Suppressor macrophage treated with lipopolysaccharide for 4 hours (primary cell): ENCODE measurements at regions not wholly inside any gene's neighbourhood (a gene's known extent, or its start where the extent isn't known, plus 50 kb on each side); places are given as distances from the start of the nearest gene placed in this dataset.
"Not testable (repeated sequence)": the region's sequence is repeated elsewhere in the genome, so short reads cannot be mapped to it uniquely, and the experiment has no call there.

ENCODE experiments used
- DNase-seq: peaks from one replicate; pipeline ENCODE4 v3.0.0-alpha.2; 2020

DNA sequence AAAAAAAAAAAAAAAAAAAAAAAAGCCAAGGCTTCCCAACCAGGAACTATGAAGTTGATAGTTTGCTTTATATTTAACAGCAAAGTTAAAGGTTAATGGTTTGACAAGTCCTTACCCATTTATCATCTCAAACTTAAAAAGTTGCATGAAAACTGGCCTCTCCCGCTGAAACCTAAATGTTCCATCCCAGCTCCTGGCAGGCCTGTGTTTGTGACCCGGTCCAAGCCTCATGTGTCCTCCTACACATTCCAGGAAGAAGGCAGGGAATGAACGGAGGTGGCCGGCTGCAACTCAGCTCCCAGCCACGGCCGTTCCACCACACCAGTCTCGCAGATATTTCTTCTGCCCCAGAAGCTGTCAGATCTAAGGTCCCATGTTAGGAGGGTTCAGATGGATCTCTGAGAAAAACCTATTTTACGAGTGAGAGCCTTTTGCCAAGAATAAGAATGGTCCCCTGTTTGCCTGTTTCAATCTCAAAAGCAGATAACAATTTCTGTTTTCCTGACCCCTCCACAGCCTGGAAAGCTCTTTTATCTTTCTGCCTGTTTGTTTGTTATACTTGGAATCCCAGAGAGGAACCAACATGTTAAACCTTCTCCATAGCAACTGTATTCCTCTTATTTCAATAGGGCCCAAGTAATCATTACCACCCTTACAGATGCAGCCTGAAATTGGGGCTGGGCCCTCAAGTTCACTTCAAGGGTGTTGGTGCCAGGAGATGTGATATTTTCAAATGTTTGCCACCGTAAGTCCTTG is 56.5 kb downstream of the KCTD12 start:
- DNase-seq = no peak

GRCh38 chr13:76828316-76828741 is 57.9 kb downstream of the KCTD12 start:
- peak; percentile 60 for DNase-seq

GRCh38 chr13:76826527-76826926 is 59.7 kb downstream of the KCTD12 start:
- DNase-seq = no peak

DNA sequence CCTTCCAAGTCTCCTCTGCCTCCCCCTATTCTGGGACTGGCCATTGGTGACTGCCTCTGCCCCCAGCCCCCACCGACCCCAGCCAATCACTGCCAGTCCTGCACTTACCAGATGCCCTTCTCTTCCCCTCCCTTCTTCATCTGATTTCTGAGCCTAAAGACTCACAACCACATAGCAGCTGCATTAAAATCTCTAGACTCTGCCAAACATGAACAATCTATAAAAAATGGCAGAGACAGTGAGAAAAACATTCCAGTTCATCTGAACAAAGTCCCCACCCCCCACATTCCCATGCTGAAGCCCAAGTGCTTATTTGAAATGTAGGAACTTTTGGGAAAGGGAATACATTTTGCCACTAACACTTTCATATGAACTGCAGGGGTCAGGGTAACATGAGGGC is 60.8 kb downstream of the KCTD12 start:
- DNase-seq = no peak

DNA sequence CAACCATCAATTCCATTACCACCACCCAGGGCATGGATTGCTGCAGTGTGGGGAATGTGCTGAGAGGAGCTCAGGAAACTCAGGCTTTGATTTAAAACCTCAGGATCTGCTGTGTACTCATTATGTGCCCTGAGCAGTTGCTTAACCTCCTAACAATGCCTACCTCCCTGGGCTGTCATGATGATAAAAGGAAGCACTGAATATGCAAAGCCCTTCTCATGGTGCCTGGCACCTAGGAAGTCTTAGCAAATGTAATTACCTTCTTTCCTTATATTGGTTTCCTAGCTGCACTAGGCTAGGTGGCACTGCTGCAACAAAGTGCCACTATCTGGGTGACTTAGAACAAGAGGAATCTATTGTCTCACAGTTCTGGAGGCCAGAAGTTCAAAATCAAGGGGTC is 62.2 kb downstream of the KCTD12 start:
- no peak for DNase-seq

- peak; percentile 55 for DNase-seq
These were observed 63.4 kb downstream of the KCTD12 start for GRCh38 chr13:76822698-76823267.

GRCh38 chr13:76821222-76821621 is 65.0 kb downstream of the KCTD12 start:
- not testable (repeated sequence) for DNase-seq

DNA sequence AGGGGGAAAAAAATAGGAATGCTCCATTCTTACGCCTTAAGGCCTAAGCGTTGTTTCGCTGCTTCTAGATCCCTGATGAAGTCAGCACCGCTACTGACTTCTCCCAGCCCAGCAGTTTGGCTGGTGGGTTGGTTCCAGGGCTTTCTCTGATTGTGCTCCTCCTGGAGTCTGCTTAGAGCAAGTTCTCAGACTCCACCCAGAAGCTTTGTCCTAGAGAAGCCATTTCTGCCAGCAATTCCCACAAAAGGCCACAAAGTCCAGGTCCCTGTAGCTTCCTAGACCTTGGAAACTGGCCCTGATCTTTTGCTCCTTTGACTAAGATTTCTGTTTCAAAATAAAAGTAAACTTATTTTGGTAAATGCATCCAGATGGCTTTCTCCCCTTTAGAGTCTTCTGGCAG is 65.4 kb downstream of the KCTD12 start:
- no peak for DNase-seq

GRCh38 chr13:76816394-76816793 is 69.8 kb downstream of the KCTD12 start:
- DNase-seq = no peak

- no peak for DNase-seq
These were observed 70.9 kb downstream of the KCTD12 start for GRCh38 chr13:76815344-76815743.

GRCh38 chr13:76813891-76814290 is 72.3 kb downstream of the KCTD12 start:
- no peak for DNase-seq

DNA sequence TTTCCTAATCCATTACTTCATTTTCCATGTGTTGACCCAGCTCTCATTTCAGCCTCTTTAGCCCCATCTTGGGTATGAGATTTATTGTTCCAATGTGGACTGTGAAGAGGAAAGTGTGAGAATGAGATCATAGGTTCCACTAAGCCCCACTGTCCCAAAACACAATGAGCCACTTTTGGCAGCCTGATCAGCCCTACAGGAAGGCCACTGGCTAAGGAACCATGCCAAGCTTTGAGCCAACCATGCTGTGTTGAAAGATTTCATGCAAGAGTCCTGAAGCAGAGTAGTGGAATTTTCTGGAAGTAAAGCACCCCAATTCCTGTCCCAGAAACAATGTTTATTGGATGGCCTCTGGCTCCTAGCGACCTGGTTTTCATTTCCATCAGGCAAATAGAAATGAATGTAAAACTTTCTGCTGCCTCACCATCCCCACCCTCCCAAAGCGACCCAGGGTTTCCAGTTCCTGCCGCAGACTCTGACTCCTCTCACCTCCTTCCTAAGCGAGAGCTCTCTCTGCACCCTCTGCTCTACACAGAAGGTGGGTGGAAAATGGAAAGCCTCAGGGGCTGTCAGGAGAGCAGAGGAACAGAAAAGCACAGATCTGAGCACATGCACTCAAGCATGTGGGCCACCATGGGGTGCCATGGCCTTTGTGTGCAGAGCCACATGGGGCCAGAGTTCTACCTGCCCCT is 73.1 kb downstream of the KCTD12 start:
- no peak for DNase-seq

DNA sequence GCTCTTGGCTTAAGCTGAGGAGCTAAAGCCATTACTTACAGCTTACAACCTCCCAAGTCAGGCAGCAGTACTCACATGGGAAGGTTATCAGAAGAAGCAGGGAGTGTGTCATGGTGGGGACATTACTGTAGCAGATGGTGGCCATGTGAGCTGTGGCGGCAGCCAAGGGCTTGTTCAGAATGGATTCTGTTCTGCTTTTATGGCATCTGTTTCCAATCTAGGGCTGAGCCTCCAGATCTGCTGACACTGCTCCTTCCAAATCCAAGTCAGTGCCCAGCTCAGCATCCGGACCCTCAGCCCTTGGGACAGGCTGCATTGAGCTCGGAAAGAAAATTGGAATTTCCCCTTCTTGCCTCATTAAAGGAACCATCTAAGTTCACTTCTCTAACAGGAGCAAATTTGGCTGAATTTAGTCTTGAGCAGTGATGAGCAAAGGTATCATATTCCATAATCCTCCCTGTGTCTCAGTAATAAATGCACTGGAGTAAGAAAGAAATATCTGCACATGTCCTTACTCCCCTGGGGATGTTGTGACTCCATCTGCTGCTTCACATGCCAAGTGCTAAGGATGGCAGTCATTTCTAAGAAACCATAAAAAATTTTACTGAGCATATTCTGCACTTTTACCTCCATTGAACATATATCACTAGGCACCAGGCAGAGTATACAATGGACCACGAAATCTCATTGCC is 73.9 kb downstream of the KCTD12 start:
- DNase-seq = peak; percentile 32

DNA sequence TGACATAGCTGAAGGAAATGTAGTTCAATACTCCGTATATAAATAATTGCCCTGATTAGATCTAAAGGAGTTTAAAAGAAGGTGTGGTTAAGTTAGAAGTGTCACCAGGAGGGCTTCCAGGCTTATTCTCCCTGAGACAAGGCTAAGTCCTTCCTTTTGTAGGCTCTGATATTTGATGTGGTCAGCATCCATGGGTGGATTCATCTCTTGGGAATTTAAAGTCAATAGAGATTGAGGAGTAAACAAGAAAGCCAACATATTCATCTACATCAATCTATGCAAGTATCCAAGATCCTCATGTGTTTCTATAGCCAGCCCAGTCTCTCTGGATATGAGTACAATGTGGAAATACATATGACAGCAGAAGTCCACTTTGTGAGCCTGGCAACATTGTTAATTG is 76.8 kb downstream of the KCTD12 start:
- DNase-seq = no peak

DNA sequence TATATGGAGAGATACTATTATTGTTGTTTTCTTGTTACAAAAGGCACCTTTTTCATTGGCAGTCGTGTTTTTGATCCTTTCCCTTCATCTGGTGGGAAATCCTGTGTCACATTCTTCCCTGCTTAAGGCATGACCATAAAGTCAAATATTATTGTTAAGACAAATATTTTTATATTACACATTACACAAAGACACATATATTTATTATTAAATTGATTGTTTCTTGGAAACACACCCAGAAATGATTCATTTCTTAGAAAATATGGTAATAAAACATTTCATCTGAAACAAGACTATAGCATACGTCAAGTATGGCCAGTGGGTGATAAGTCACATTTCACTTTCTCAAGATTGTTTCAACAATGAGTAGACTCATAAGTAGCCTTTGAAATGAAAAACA is 77.3 kb downstream of the KCTD12 start:
- DNase-seq = no peak

GRCh38 chr13:76804801-76805200 is 81.4 kb downstream of the KCTD12 start:
- peak; percentile 63 for DNase-seq

DNA sequence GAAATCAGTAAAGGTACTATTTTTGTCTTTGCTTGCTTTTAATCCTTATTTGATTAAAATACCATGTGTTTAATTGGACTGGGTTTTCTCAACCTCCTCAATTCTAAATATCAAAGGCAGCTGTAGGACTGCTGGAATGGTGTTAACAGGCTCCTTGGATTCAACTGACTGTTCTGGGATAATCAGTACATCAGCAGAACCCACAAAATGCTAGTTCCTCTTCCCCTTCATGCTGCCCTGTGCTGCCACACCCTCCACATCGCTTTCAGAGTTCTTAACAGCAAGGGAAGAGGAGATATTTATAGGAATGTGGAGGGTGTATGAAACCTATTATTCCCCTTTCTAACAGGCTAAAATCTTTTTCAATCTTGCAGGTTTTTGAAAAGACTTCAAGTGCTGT is 82.4 kb downstream of the KCTD12 start:
- peak; percentile 47 for DNase-seq

DNA sequence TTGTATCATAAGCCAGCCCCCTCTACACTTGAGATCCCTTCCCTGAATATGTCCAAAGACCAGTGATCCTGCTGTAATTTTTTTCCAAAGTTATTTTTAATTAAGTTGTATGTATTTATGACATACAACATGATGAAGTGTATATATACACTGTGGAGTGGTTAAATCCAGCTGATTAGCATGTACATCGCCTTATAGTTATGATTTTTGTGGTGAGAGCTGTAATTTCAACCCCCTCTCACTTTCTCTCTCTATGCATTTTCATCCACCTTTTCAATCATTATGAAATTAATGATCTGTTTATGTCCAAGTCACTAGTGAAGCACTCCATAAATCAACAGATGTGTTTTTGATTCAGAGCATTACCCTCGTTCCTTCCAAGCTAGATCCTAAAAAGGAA is 85.3 kb downstream of the KCTD12 start:
- no peak for DNase-seq

DNA sequence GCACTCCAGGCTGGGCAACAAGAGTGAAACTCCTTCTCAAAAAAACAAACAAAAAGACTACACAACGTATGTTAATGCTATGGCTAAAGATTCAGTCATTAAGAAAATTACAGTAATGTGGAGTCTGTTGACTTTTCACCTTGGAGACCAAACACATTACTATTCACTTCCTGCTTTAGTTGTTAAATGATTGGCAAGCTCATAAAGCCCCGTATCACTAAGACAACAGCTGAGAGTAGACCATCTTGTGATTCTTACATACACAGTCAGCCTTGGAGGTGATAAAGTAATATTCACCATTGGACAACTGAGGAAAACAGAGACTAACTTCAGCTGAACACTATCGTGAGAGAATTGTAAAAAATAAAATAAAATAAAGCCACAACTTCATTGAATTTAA is 86.5 kb downstream of the KCTD12 start:
- DNase-seq = peak; percentile 39

DNA sequence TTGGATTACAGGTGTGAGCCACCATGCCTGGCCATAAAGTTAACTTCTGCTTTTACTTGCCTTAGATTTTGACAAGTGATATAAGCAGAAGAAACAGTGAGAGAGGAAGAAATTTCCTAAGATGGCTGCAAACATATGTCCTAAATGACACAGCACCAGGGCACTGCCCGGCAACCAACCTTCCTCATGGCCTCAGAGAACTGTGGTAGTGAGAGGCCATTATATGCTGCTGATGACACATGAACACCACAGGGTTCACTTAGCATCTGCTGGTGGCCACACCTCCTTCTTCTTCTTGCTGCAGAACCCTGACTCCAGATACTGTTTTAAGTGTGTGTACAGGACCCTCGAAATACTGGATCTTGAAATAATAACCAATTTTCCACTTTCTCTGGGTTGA is 88.2 kb downstream of the KCTD12 start:
- peak; percentile 41 for DNase-seq

- no peak for DNase-seq
These were observed 88.8 kb downstream of the KCTD12 start for GRCh38 chr13:76797361-76797760.

- no peak for DNase-seq
These were observed 89.4 kb downstream of the KCTD12 start for GRCh38 chr13:76796851-76797250.
